ENCODE measurements at regions not wholly inside any gene's neighbourhood (a gene's known extent, or its start where the extent isn't known, plus 50 kb on each side); places are given as distances from the start of the nearest gene placed in this dataset.

DNA sequence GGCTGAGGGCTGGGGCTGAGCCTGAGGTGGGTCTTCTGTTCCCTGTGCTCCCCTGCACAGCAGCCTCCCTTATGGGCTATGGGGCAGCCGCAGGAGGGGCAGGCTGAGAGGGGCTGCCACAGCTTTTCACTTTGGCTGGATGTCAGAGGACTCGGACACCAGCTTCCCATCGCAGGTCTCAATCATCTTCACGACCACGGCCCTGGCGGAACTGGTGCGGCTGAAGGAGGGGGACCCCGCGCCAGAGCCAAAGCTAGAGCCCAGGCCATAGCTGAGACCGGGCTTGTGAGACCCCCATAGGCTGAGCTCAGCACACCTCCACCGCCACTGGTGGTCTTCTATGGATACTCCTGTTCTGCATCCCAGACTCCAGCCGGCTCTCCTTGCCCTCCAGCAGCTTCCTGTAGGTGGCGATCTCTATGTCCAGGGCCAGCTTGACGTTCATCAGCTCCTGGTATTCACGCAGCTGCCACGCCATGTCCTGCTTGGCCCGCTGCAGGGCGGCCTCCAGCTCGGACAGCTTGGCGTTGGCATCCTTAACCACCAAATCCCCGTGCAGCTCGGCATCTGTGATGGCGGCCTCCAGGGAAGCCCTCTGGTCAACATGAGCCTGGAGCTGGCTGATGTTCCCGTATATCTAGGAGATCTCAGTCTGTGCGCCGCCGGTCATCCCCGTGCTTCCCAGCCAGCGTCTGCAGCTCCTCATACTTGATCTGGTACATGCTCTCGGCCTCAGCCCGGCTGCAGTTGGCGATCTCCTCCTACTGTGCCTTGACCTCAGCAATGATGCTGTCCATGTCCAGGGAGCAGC lies 181.7 kb upstream of the SYNPR start:
- H3K4me2 ChIP-seq, result no peak overlapping the region
- H3K9me2 ChIP-seq, result no peaks in the 10 kb centered on the region
- ChIA-PET POLR2A (no interaction called here), CTCF (interaction anchor here (1.3 to 1.8 kb wide), 2 partner anchors 98 to 223 kb away, joined by 3 to 4 read pairs; no protein-coding TSS in a partner anchor)
- TF ChIP-seq YY1 (IDR thresholded peaks at IDR 0.05; ENCODE audit: low read depth) (no peak), RXRA (IDR thresholded peaks at IDR 0.05; ENCODE audit: borderline replicate concordance, low read depth) (no peak), POLR2AphosphoS5 (IDR thresholded peaks at IDR 0.05; ENCODE audit: low read depth, low read length) (no peak), SMC3 (IDR thresholded peaks at IDR 0.05; ENCODE audit: low read depth, low read length) (no peak), NRF1 (IDR thresholded peaks at IDR 0.05; ENCODE audit: low read depth, low read length) (no peak), JUND (IDR thresholded peaks at IDR 0.05) (no peak), CHD2 (IDR thresholded peaks at IDR 0.05; ENCODE audit: low read length, partially characterized antibody) (no peak), MEF2A (IDR thresholded peaks at IDR 0.05; ENCODE audit: borderline replicate concordance, low read depth) (no peak), GATA2 (CRISPR knock-in tag; IDR thresholded peaks at IDR 0.05) (no peak), RAD21 (IDR thresholded peaks at IDR 0.05; ENCODE audit: low read length) (no peak), ELF1 (IDR thresholded peaks at IDR 0.05) (no peak), RCOR1 (IDR thresholded peaks at IDR 0.05; ENCODE audit: low read length) (no peak), NFIC (IDR thresholded peaks at IDR 0.05; ENCODE audit: borderline replicate concordance) (no peak), EZH2phosphoT487 (IDR thresholded peaks at IDR 0.05; ENCODE audit: borderline replicate concordance, low read depth) (no peak)
- TF ChIP-seq, protein P1, sequence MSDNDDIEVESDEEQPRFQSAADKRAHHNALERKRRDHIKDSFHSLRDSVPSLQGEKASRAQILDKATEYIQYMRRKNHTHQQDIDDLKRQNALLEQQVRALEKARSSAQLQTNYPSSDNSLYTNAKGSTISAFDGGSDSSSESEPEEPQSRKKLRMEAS (IDR thresholded peaks at IDR 0.05; ENCODE audit: low read depth), result no peak
- TF ChIP-seq, protein P2, sequence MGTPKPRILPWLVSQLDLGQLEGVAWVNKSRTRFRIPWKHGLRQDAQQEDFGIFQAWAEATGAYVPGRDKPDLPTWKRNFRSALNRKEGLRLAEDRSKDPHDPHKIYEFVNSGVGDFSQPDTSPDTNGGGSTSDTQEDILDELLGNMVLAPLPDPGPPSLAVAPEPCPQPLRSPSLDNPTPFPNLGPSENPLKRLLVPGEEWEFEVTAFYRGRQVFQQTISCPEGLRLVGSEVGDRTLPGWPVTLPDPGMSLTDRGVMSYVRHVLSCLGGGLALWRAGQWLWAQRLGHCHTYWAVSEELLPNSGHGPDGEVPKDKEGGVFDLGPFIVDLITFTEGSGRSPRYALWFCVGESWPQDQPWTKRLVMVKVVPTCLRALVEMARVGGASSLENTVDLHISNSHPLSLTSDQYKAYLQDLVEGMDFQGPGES (IDR thresholded peaks at IDR 0.05; ENCODE audit: low read depth, low read length), result no peak
- TF ChIP-seq, protein P3, sequence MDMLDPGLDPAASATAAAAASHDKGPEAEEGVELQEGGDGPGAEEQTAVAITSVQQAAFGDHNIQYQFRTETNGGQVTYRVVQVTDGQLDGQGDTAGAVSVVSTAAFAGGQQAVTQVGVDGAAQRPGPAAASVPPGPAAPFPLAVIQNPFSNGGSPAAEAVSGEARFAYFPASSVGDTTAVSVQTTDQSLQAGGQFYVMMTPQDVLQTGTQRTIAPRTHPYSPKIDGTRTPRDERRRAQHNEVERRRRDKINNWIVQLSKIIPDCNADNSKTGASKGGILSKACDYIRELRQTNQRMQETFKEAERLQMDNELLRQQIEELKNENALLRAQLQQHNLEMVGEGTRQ (IDR thresholded peaks at IDR 0.05; ENCODE audit: borderline replicate concordance, low read depth, low read length), result no peak
- TF ChIP-seq, protein P4, sequence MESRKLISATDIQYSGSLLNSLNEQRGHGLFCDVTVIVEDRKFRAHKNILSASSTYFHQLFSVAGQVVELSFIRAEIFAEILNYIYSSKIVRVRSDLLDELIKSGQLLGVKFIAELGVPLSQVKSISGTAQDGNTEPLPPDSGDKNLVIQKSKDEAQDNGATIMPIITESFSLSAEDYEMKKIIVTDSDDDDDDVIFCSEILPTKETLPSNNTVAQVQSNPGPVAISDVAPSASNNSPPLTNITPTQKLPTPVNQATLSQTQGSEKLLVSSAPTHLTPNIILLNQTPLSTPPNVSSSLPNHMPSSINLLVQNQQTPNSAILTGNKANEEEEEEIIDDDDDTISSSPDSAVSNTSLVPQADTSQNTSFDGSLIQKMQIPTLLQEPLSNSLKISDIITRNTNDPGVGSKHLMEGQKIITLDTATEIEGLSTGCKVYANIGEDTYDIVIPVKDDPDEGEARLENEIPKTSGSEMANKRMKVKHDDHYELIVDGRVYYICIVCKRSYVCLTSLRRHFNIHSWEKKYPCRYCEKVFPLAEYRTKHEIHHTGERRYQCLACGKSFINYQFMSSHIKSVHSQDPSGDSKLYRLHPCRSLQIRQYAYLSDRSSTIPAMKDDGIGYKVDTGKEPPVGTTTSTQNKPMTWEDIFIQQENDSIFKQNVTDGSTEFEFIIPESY (IDR thresholded peaks at IDR 0.05; ENCODE audit: borderline replicate concordance, low read depth), result no peak
- TF ChIP-seq, protein P5, sequence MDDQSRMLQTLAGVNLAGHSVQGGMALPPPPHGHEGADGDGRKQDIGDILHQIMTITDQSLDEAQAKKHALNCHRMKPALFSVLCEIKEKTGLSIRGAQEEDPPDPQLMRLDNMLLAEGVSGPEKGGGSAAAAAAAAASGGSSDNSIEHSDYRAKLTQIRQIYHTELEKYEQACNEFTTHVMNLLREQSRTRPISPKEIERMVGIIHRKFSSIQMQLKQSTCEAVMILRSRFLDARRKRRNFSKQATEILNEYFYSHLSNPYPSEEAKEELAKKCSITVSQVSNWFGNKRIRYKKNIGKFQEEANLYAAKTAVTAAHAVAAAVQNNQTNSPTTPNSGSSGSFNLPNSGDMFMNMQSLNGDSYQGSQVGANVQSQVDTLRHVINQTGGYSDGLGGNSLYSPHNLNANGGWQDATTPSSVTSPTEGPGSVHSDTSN (IDR thresholded peaks at IDR 0.05), result no peak
- TF ChIP-seq, protein P6, sequence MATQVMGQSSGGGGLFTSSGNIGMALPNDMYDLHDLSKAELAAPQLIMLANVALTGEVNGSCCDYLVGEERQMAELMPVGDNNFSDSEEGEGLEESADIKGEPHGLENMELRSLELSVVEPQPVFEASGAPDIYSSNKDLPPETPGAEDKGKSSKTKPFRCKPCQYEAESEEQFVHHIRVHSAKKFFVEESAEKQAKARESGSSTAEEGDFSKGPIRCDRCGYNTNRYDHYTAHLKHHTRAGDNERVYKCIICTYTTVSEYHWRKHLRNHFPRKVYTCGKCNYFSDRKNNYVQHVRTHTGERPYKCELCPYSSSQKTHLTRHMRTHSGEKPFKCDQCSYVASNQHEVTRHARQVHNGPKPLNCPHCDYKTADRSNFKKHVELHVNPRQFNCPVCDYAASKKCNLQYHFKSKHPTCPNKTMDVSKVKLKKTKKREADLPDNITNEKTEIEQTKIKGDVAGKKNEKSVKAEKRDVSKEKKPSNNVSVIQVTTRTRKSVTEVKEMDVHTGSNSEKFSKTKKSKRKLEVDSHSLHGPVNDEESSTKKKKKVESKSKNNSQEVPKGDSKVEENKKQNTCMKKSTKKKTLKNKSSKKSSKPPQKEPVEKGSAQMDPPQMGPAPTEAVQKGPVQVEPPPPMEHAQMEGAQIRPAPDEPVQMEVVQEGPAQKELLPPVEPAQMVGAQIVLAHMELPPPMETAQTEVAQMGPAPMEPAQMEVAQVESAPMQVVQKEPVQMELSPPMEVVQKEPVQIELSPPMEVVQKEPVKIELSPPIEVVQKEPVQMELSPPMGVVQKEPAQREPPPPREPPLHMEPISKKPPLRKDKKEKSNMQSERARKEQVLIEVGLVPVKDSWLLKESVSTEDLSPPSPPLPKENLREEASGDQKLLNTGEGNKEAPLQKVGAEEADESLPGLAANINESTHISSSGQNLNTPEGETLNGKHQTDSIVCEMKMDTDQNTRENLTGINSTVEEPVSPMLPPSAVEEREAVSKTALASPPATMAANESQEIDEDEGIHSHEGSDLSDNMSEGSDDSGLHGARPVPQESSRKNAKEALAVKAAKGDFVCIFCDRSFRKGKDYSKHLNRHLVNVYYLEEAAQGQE (IDR thresholded peaks at IDR 0.05; ENCODE audit: low read depth, low read length), result no peak
- no peak overlapping the region for H3K9ac ChIP-seq
- DNase-seq, result no peak
- H3K9me3 ChIP-seq, result no peaks in the 10 kb centered on the region
- H3K4me1 ChIP-seq (ENCODE audit: control insufficient read depth in 1 of 2, insufficient read depth in 2 of 2, low read depth in 1 of 2, low read length in 1 of 2), result no peaks in the 10 kb centered on the region
- H2AFZ ChIP-seq (ENCODE audit: low read depth), result no peak overlapping the region
- H3K36me3 ChIP-seq (replicated peaks in 1 of 2; ENCODE audit: control insufficient read depth in 1 of 2, insufficient read depth in 2 of 2, low read length in 1 of 2), result no peaks in the 10 kb centered on the region
- H3K27me3 ChIP-seq (ENCODE audit: insufficient read depth), result no peaks in the 10 kb centered on the region
- no peaks in the 10 kb centered on the region for H4K20me1 ChIP-seq (ENCODE audit: insufficient read depth)
- H3K79me2 ChIP-seq (ENCODE audit: insufficient read depth), result no peaks in the 10 kb centered on the region
- no peak overlapping the region for H3K4me3 ChIP-seq (ENCODE audit: low read depth in 2 of 2, low read length in 1 of 2)
- H3F3A ChIP-seq (replicated peaks; ENCODE audit: insufficient read depth), result no peaks in the 10 kb centered on the region
- WGBS (ENCODE audit: low lambda C conversion rate), result 83% methylated on average over 18 of the region's 32 CpGs
- no peak overlapping the region for H3K27ac ChIP-seq (ENCODE audit: low read depth in 2 of 2, low read length in 1 of 2)

Measured in SK-N-SH (cell line).